ENCODE measurements at regions not wholly inside any gene's neighbourhood (a gene's known extent, or its start where the extent isn't known, plus 50 kb on each side); places are given as distances from the start of the nearest gene placed in this dataset.
"Not testable (repeated sequence)": the region's sequence is repeated elsewhere in the genome, so short reads cannot be mapped to it uniquely, and the experiment has no call there.

- no peak for DNase-seq
Observed at GRCh38 chr4:20122198-20122988, 129.3 kb upstream of the SLIT2 start.

- no peak for DNase-seq
Observed at GRCh38 chr4:20119141-20119540, 132.6 kb upstream of the SLIT2 start.

GRCh38 chr4:20109391-20109790, 142.3 kb upstream of the SLIT2 start:
- DNase-seq, result no peak

GRCh38 chr4:20106921-20107320, 144.8 kb upstream of the SLIT2 start:
- peak; percentile 39 for DNase-seq

- DNase-seq, result no peak
Observed at GRCh38 chr4:20101831-20102230, 149.9 kb upstream of the SLIT2 start.

GRCh38 chr4:20096911-20097310, 154.8 kb upstream of the SLIT2 start:
- no peak for DNase-seq

GRCh38 chr4:20095805-20096541, 155.7 kb upstream of the SLIT2 start:
- DNase-seq, result no peak

- DNase-seq, result no peak
Observed at GRCh38 chr4:20091781-20092180, 159.9 kb upstream of the SLIT2 start.

GRCh38 chr4:20087522-20087911, 164.2 kb upstream of the SLIT2 start:
- no peak for DNase-seq

- peak; percentile 45 for DNase-seq
Observed at GRCh38 chr4:20086799-20087521, 164.7 kb upstream of the SLIT2 start.

- DNase-seq, result no peak
Observed at GRCh38 chr4:20086067-20086798, 165.5 kb upstream of the SLIT2 start.

GRCh38 chr4:20085653-20086052, 166.1 kb upstream of the SLIT2 start:
- DNase-seq, result no peak

- DNase-seq, result peak; percentile 8
Observed at GRCh38 chr4:20085156-20085555, 166.5 kb upstream of the SLIT2 start.

- DNase-seq, result no peak
Observed at GRCh38 chr4:20084488-20084887, 167.2 kb upstream of the SLIT2 start.

GRCh38 chr4:20078644-20079043, 173.1 kb upstream of the SLIT2 start:
- no peak for DNase-seq

- DNase-seq, result no peak
Observed at GRCh38 chr4:20075248-20075871, 176.3 kb upstream of the SLIT2 start.

GRCh38 chr4:20074450-20074849, 177.3 kb upstream of the SLIT2 start:
- no peak for DNase-seq

- DNase-seq, result peak; percentile 10
Observed at GRCh38 chr4:20065952-20066351, 185.8 kb upstream of the SLIT2 start.

- not testable (repeated sequence) for DNase-seq
Observed at GRCh38 chr4:20062857-20063256, 188.8 kb upstream of the SLIT2 start.

- no peak for DNase-seq
Observed at GRCh38 chr4:20062054-20062453, 189.7 kb upstream of the SLIT2 start.

GRCh38 chr4:20050768-20051167, 200.9 kb upstream of the SLIT2 start:
- no peak for DNase-seq

GRCh38 chr4:20049889-20050288, 201.8 kb upstream of the SLIT2 start:
- no peak for DNase-seq
